Endothelial cell of umbilical vein (primary cell): ENCODE measurements at regions not wholly inside any gene's neighbourhood (a gene's known extent, or its start where the extent isn't known, plus 50 kb on each side); places are given as distances from the start of the nearest gene placed in this dataset.

Experiments
- BruUV-seq: library from RNA; stranded (reverse); fragments of 400-500 nt; replicated peaks from 2 replicates; lab custom pipeline; 2021; lab: Mats Ljungman, UMichigan
- CTCF ChIA-PET: fragments of 300-600, 350-600 bp; sonication (Branson Sonifier 250); formaldehyde crosslinking; loops from one replicate; lab custom pipeline; 2021; ENCODE audit warnings: antibody characterized with exemption, inconsistent platforms; lab: Charles Lee
- POLR2A ChIA-PET: fragments of 300-600, 350-600 bp; sonication (Branson Sonifier 250); formaldehyde crosslinking; loops from one replicate; lab custom pipeline; 2021; ENCODE audit warnings: antibody characterized with exemption, inconsistent platforms; lab: Charles Lee
- DNase-seq: peaks from one replicate; pipeline ENCODE4 v3.0.0-alpha.2; 2011; ENCODE audit warnings: low read depth, low spot score
- FAIRE-seq: peaks from 2 replicates; lab custom pipeline; 2011; peaks lifted over from hg19 to GRCh38; lab: Jason Lieb, UNC
- H2AFZ ChIP-seq: 2 replicates; pipeline ENCODE4 v1.6.0; 2012; ENCODE audit warnings: low read depth, low read length, control low read depth, inconsistent platforms
- H3K27ac ChIP-seq: 2 replicates; pipeline ENCODE4 v1.5.1; 2011; ENCODE audit warnings: low read depth, mild to moderate bottlenecking, control low read depth, low read length, moderate library complexity; ENCODE audit not compliant: insufficient read depth
- H3K27me3 ChIP-seq, 2 experiments: 2 replicates each; pipeline versions ENCODE4 v1.6.0 to v1.6.1; 2011; ENCODE audit warnings: low read length in 2 of 2, mixed read lengths in 1 of 2; ENCODE audit not compliant: control insufficient read depth in 2 of 2, insufficient read depth in 2 of 2
- H3K36me3 ChIP-seq, 2 experiments: 2 replicates in 1 of 2; 3 replicates in 1 of 2; pipeline ENCODE4 v1.5.1; 2011; ENCODE audit warnings: low read length in 2 of 2, mild to moderate bottlenecking in 1 of 2, moderate library complexity in 1 of 2; ENCODE audit not compliant: control insufficient read depth in 2 of 2, insufficient read depth in 2 of 2; ENCODE audit errors: extremely low read depth in 1 of 2
- H3K4me1 ChIP-seq: 3 replicates; pipeline ENCODE4 v1.5.1; 2011; ENCODE audit warnings: mild to moderate bottlenecking, low read length; ENCODE audit not compliant: control insufficient read depth, insufficient read depth; ENCODE audit errors: extremely low read depth
- H3K4me2 ChIP-seq: 2 replicates; pipeline ENCODE4 v1.6.1; 2011; ENCODE audit warnings: low read length, control low read depth, mixed read lengths; ENCODE audit not compliant: insufficient read depth
- H3K4me3 ChIP-seq, 3 experiments: fragments of 200-600 bp in 1 of 3; sonication (generic), shearing (Covaris generic) in 1 of 3; replicated peaks in 1 of 3; 2 replicates each; pipeline ENCODE4 v1.5.1; 2011 to 2016; ENCODE audit warnings: control low read depth in 3 of 3, low read length in 3 of 3, mild to moderate bottlenecking in 2 of 3, inconsistent platforms in 1 of 3, low read depth in 1 of 3, moderate library complexity in 1 of 3; ENCODE audit not compliant: insufficient read depth in 1 of 3
- H3K79me2 ChIP-seq: 2 replicates; pipeline ENCODE4 v1.6.0; 2012; ENCODE audit warnings: low read length, inconsistent platforms; ENCODE audit not compliant: control insufficient read depth, insufficient read depth
- H3K9ac ChIP-seq: replicated peaks from 2 replicates; pipeline ENCODE3; 2011; ENCODE audit warnings: low read length, control low read depth; ENCODE audit not compliant: insufficient read depth; ENCODE audit errors: extremely low read depth
- H3K9me1 ChIP-seq: replicated peaks from 3 replicates; pipeline ENCODE4 v1.6.0; 2011; ENCODE audit warnings: mild to moderate bottlenecking, low read length; ENCODE audit not compliant: control insufficient read depth, insufficient read depth; ENCODE audit errors: extremely low read depth
- H3K9me3 ChIP-seq: replicated peaks from 2 replicates; pipeline ENCODE4 v1.5.1; 2012; ENCODE audit warnings: low read length, inconsistent platforms; ENCODE audit not compliant: control insufficient read depth, insufficient read depth
- H4K20me1 ChIP-seq: replicated peaks from 2 replicates; pipeline ENCODE3; 2011; ENCODE audit warnings: mild to moderate bottlenecking, low read length; ENCODE audit not compliant: control insufficient read depth, insufficient read depth; ENCODE audit errors: extremely low read depth
- CTCF ChIP-seq, 2 donors: IDR thresholded peaks; 1 replicate in 1 of 2; 2 replicates in 1 of 2; pipeline ENCODE4 v1.5.1; 2011; ENCODE audit warnings: low read length in 2 of 2, mild to moderate bottlenecking in 2 of 2, moderate library complexity in 2 of 2, control low read depth in 1 of 2, inconsistent platforms in 1 of 2, low read depth in 1 of 2; ENCODE audit not compliant: insufficient read depth in 1 of 2; ENCODE audit errors: extremely low read depth in 1 of 2
- EZH2 ChIP-seq: IDR thresholded peaks from 2 replicates; pipeline ENCODE4 v1.6.1; 2012; ENCODE audit warnings: borderline replicate concordance, low read depth, mild to moderate bottlenecking, moderate library complexity, low read length, inconsistent platforms; ENCODE audit not compliant: severe bottlenecking
- FOS ChIP-seq: IDR thresholded peaks from 2 replicates; pipeline ENCODE4 v1.6.1; 2011; ENCODE audit warnings: mild to moderate bottlenecking, low read length, moderate library complexity, borderline replicate concordance; ENCODE audit not compliant: insufficient read depth
- GATA2 ChIP-seq: IDR thresholded peaks from 2 replicates; pipeline ENCODE4 v1.7.0; 2011; ENCODE audit warnings: low read depth, mild to moderate bottlenecking, moderate library complexity, mixed read lengths, low read length; ENCODE audit not compliant: insufficient read length, insufficient read depth
- JUN ChIP-seq: IDR thresholded peaks from 2 replicates; pipeline ENCODE4 v1.6.1; 2011; ENCODE audit warnings: borderline replicate concordance, low read depth; ENCODE audit not compliant: insufficient read length, insufficient read depth
- MAX ChIP-seq: IDR thresholded peaks from 2 replicates; pipeline ENCODE4 v1.6.1; 2011; ENCODE audit not compliant: insufficient read depth, insufficient read length
- MYC ChIP-seq: IDR thresholded peaks from one replicate; pipeline ENCODE4 v1.6.1; 2011; ENCODE audit warnings: mild to moderate bottlenecking, low read depth, low read length
- POLR2A ChIP-seq: IDR thresholded peaks from 2 replicates; pipeline ENCODE4 v1.6.1; 2012; ENCODE audit warnings: low read depth, mild to moderate bottlenecking, control low read depth, low read length
- POLR2AphosphoS5 ChIP-seq: IDR thresholded peaks from 2 replicates; pipeline ENCODE4 v1.6.1; 2012; ENCODE audit warnings: low read depth, mild to moderate bottlenecking, control low read depth, low read length, moderate library complexity; ENCODE audit not compliant: insufficient read depth
- dilution Hi-C: fragments of 300-500 bp; cut with MboI; formaldehyde crosslinking; loops from one replicate; pipeline ENCODE4 v1.15.0; 2019; ENCODE audit warnings: low sequenced_read_pairs; ENCODE audit not compliant: extremely low pct_ligation_motif_present
- intact Hi-C: fragments of 100-400 bp; cut with micrococcal nuclease; formaldehyde crosslinking; loops from one replicate; pipeline ENCODE4 v1.10.0; 2022

DNA sequence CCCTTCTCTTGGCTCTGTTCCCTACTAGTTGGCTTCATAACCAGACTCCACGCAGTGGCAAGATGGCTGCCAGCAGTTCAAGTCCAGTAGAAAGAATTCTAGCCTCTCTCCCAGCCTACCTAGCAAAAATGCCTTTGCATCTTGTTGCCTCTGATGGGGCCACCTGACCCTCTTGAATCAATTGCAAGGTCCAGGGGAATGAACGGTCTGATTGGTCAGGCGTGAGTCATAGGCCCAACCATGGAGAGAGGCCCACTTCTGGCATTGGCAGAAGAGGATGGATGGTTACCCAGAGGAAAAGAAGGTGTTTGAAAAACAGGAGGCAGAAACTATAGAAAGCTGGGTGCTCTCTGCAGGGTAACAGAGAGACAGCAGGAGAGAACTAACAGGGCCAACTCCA is 622.6 kb downstream of the CCDC171 start:
- H2AFZ ChIP-seq = no peak overlapping the region

More for the DNA sequence above, 622.6 kb downstream of the CCDC171 start:
- FAIRE-seq (no peak), DNase-seq (no peak)
- Histone ChIP-seq H3K79me2 (no peaks in the 10 kb centered on the region), H4K20me1 (no peaks in the 10 kb centered on the region), H3K9me3 (no peaks in the 10 kb centered on the region), H3K4me1 (no peaks in the 10 kb centered on the region), H3K4me2 (no peak overlapping the region), H3K4me3 (no peak overlapping the region), H3K9me1 (no peaks in the 10 kb centered on the region), H3K27ac (no peak overlapping the region), H3K36me3 (no peaks in the 10 kb centered on the region), H3K27me3 (no peaks in the 10 kb centered on the region), H3K9ac (no peak overlapping the region)
- BruUV-seq = no TSS peak
- intact Hi-C loops (no loop called here), dilution Hi-C loops (no loop called here)
- ChIA-PET CTCF (no interaction called here), POLR2A (no interaction called here)
- TF ChIP-seq CTCF (IDR thresholded peaks at IDR 0.05; ENCODE audit: extremely low read depth in 1 of 2, insufficient read depth in 1 of 2, low read depth in 1 of 2, low read length in 2 of 2) (no peak), GATA2 (no peak), MYC (no peak), POLR2AphosphoS5 (no peak), EZH2 (no peak), FOS (no peak), JUN (no peak), MAX (no peak), POLR2A (no peak)
